ENCODE measurements at regions not wholly inside any gene's neighbourhood (a gene's known extent, or its start where the extent isn't known, plus 50 kb on each side); places are given as distances from the start of the nearest gene placed in this dataset.
A peak's percentile ranks its signal among the peaks of the same experiment; 100 is the strongest.
"Not testable (repeated sequence)": the region's sequence is repeated elsewhere in the genome, so short reads cannot be mapped to it uniquely, and the experiment has no call there.

DNA sequence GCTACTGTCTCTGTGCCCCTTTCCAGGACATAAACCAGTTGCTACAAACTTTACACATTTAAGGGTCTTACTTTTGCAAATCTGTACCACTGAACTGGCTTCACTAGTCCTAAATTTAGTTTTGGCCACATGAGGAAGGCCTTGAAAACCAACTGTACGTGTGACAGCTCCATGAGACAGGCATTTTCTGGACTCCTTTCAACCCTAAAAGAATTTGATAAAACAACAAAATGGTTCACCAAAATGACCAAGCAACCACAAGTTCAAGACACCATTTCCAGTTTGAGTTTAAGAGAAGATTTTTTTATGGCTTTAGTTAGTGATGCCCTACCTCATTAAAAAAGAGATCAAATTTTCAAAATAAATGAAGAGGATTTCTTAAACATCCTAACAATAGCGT, 246.4 kb downstream of the ZNF674 start:
- peak; percentile 44 for DNase-seq

DNA sequence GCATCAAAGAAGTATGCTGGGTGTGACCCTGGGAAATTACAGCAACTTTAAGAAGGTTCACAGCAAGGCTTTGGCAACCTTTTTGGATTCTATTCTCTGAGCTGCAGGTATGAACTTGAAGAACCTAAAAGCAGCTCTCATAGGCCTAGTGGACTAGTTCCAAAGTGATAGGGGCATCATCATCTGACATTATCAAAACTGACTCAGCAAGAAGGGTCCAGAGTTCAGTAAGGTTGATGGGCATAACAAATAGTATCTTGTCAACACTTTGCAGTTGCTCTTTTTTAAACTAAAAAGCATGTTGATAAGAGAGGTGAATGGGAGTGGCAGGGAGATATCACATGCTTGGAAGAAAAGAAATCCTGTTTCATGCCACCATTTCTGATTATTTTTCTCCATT, 249.3 kb downstream of the ZNF674 start:
- DNase-seq, result no peak

DNA sequence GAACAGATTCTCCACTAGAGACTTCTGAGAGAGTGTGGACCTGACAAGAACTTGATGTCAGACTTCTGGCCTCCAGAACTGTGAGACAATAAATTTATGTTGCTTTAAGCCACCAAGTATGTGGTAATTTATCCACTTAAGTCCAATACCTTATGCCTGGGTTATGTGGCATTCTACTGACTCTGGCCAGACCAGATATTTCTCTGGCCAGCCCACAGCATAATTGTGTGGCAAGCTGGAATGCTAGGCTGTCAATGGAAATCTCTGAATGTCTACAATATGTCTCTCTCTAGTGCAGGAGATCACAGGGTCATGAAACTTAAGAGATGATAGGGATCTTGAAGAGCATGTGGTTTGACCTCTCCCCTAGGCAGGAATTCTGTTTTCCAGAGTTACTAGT, 251.0 kb downstream of the ZNF674 start:
- DNase-seq, result peak; percentile 59

DNA sequence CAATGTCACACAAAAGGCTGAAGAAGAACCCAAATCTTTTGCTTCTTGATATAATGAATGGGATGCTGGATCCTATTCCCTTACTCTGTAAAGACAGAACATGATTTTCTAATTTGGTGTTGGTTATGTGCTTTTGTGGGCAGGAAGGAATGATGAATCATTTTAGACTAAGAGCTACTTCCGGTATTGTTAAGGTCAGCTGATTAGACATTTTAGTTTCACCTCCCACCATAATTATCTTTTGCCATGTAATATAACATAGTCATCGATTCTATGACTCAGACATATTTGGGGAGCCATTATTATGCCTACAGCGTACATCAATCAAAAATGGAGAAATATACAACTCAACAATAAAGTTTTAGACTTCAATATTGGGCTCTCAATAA, 265.3 kb downstream of the ZNF674 start:
- DNase-seq, result peak; percentile 68

DNA sequence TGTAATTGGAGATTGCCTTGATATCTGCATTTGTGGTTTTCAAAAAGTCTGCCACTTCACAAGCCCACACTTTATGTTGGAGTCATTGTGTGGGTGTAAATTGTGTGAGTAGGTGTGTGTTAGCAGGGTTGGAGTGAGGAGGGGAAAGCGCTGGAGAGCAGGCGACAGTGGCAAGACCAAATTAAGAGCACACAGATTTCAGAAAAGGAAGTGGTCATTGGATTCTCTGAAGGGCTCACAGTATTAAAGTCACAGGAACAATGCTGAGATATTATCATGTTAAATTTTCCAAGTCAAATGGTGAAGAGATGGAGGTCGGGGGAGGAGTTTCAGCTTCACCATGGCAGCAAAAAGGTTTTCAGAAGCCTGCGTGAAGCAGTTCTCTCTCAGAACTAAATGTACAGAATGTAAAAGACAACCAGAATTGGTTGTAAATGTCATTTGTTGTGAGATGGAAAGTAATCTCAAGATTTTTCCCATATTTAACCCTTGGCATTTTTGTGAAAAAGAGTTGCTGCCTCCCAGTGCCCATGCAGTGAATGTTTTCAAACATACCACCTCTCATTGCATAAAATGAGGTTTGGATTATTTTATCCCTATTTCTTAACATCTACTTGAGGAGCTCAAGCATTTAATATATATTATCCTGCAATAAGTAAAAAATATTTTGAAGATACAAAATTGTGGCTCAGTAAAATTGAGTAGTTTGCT, 265.9 kb downstream of the ZNF674 start:
- DNase-seq, result peak; percentile 11

DNA sequence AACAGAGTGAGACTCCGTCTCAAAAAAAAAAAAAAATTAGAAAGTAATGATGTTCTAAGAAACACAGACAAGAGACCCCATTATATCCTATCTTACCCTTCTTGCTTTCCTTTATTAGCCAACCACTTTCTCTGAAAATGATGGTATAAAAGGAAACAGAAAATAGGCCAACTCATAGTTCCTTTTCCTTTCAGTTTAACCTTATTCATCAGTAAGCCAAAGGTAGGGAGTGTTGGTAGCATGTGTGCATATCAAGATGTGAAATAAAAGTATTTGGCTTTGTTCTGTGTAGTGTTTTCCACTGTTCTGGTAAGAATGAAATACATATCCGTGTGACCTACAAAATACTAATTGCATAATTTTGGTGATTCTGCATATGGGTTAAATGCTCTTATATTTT, 266.6 kb downstream of the ZNF674 start:
- DNase-seq, result no peak

DNA sequence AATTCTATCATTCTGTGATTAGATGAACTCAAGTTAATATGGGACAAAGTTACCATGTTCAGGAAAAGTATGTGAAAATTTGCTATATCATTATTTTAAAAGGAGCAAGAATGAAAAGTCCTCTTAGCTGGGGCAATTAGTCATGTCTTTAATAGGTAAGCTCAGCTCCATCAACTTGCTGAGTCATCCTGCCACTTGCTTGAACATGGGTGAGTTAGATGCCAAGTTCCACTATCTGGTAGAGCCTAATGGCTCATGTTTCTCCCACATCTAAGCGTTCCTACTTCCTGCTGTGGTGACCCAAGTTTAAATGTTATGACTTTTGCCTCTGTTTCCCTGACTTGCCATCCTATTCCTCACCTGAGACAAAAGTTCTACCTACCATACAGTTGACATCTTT, 276.8 kb downstream of the ZNF674 start:
- peak; percentile 32 for DNase-seq

DNA sequence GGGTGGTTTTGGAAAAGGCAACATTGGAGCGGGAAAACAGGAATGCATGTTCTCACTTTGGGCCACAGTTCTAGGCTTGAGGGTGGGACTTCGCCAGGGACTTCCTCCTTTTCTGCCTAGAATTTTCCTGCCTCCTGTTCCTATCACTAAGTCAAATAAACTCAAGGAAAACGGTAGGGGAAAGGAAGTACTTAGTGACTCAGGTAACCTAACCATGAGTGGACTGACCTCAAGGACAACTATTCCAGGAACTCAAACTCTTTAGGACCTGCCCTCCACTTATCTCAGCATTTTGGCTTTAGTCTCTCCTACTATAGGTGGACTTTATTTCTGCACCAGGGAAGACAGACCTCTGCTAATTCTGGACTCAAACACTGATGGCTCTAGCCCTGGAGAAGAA, 281.7 kb downstream of the ZNF674 start:
- no peak for DNase-seq

DNA sequence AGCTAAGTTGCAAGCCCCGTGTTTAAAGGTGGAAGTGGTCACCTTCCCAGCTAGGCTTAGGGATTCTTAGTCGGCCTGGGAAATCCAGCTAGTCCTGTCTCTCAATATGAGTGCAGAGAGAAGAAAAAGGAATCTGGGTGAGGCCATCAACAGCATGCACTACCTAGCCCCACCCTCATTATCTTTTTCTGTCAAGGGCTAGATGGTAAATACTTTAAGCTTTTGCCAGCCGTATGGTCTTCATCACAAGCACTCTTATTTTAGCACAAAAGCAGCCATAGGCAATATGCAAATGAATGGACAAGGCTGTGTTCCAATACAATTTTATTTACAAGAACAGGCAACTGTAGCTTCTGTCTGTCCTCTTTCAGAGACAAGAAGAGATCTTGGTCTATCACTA, 282.9 kb downstream of the ZNF674 start:
- no peak for DNase-seq

DNA sequence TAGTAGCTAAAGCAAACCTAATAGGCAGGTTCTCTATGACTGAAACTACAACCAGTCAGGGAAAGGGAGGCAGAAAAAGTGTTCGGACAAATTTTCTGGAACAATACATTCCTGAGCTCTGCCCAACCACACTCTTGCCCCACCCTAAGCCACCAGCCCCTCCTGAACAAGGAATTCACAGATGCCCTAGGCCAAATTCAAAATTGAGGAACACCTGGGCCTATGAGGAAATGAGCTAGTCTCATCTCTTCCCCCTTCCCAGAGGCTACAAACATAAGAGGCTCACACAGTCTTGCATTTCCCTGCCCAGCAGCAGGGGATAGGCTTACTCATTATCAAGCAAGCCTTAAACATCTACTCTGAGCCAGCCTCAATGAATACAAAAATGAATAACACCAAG, 284.7 kb downstream of the ZNF674 start:
- DNase-seq, result no peak

DNA sequence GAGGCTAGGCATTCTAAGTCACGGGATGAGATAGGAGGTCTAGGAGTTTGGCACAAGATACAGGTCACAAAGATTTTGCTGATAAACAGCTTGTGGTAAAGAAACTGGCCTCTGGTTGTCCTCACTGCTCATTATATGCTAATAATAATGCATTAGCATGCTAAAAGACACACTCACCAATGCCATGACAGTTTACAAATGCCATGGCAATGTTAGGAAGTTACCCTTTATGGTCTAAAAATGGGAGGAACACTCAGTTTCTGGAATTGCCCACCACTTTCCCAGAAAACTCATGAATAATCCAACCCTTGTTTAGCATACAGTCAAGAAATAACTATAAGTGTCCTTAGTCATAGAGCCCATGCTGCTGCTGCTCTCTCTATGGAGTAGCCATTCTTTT, 286.9 kb downstream of the ZNF674 start:
- DNase-seq, result no peak

DNA sequence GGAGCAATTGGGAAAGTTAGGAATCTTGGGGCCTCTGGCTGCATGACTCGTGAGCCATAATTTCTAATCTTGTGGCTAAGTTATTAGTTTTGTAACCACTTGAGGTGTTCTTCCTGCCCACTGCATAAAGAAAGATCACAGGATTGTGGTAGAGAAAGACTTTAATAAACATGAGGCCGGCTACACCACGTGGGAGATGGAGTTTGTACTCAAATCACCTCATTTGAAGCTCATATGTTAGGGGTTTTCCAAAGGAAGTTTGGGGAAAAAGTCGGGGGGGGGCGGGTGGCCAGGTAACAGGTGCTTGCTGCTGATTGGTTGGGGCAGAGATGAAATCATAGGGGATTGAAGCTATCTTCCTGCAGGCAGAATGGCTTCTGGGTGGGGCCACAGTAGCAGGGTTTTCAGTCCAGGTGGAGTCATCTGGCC, 287.8 kb downstream of the ZNF674 start:
- peak; percentile 21 for DNase-seq

DNA sequence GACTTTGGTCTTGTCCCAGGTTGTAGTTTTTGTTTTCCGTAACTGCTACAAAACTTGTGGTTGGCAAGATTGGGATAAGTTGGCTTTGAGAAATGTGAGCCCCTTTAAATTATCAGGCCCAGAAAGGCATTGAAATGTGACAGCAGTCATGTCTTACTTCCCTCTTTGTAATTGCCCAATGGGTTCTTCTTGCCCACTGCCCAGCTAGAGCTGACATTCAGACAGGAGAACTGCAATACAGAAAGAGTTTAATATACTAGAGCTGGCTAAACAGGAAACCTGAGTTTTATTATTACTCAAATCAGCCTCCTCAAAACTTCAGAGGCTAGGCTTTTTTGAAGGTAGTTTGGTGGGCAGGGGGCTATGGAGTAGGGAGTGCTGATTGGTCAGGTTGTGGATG, 288.3 kb downstream of the ZNF674 start:
- DNase-seq, result no peak

DNA sequence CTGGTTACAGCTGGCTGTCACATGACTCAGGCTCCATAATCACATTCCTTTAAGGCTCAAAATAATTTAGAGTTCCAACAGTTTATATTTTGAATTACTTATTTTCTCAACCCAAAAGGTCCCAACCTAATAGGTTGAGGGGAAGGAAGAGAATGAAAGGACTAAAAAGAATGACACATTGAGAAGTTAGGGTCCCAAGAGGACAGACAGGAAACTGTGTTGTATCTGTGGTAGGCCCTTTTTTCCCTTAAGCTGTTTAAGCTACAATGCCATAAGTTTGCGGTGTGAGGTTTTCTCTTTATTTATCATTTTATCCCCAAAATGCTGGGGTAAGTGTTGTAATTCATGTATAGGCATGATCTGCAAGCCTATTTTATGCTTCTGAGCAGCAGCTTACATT, 290.2 kb downstream of the ZNF674 start:
- peak; percentile 55 for DNase-seq

DNA sequence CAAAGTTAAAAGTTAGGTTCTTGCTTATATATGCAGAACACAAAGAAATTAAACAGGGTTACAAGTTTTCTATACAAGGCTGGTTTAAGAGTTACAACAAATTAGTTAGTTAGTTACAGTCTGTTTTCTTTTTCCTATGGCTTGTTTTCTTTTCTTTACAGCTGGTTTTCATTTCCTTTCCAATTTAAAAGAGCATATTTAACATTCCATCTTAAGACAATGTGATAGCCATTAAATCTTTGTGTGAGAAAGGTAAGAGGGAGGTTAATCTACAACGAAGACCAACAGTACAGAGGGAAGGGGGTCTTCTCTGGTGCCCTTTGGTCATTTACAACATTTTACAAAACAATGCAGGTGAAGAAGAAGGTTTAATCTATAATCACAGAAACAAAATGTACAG, 290.6 kb downstream of the ZNF674 start:
- DNase-seq, result peak; percentile 21

DNA sequence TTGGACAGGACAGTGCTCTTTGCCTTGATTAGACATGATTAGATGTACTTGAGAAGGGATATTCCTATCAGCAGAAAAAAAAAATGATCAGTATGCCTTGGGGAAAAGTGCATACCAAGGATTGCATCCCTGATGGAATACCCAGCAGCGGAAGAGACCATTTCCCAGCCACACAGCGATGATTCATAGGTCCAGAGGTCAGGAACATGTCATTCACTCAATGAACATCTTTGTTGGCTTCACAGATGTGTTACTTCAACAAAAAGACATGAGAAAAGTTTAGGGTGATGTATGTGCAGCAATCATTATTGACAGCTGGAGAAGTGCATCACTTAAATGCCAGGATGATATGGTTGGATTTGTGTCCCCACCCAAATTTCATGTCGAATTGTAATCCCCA, 293.5 kb downstream of the ZNF674 start:
- DNase-seq, result peak; percentile 73

DNA sequence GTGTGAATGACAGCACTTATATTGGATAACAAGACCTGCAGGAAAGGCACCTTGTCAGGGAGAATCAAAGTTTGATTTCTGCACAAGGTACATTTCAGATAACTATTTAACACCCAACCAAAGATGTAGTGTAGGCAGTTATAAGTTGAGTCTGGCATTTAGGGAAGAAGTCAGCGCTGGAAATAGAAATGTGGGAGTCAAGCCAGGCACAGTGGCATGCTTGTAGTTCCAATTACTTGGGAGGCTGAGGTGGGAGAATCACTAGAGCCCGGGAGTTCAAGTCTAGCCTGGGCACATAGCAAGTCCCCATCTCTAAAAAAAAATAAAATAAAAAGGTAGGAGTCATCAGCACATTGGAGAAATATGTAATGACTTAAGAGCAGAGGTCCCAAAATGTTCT, 295.1 kb downstream of the ZNF674 start:
- no peak for DNase-seq

DNA sequence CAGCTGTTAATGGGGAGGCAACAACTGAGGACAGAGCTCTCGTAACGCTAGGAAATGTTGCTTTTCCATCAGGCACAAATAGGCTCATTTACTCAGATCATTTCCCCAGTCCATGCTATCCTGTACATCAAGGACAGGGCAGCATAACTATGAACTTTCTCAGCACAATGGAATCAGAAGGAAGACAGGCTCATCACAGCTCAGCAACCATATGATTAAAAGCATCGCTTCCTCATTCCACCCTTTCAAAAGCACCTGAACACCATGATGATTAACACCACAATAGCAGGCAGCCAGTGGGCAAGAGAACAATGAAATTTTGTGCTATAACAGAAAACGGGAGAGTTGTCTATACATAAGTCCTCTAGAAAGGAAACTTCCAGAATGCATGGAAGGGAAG, 297.8 kb downstream of the ZNF674 start:
- no peak for DNase-seq

DNA sequence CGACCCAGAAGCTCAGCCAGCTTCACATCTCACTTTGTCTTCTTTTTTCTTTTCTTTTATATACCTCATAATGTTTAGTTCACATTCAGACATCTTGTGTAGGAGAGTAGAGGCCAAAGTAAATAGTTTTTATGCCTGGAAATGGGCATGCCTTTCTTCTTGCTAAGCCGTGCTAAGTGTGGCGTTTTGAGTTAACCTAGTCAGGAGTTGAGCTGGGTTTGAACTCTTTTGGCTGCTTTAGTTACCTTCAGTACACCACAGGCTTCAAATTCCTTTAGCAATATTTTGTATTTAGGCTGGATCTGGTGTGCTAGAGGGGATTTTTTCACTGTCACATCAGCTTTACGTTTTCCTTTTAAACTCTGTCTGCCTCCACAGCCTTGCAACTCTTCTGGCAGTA, 300.8 kb downstream of the ZNF674 start:
- peak; percentile 37 for DNase-seq

DNA sequence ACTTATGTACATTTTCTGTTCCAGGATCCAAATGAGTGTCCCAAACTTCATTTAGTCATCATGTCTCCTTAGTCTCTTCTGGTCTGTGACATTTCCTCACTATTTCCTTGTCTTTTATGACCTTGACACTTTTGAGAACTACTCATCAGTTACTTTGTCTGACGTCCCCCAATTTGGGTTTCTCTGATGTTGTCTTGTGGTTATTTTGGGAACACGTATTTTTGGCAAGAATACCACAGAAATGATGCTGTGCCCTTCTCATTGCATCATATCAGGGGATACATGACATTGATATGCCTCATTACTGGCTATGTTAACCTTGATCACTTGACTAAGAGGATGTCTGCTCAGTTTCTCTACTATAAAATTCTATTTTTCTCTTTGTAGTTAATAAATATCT, 308.8 kb downstream of the ZNF674 start:
- no peak for DNase-seq

DNA sequence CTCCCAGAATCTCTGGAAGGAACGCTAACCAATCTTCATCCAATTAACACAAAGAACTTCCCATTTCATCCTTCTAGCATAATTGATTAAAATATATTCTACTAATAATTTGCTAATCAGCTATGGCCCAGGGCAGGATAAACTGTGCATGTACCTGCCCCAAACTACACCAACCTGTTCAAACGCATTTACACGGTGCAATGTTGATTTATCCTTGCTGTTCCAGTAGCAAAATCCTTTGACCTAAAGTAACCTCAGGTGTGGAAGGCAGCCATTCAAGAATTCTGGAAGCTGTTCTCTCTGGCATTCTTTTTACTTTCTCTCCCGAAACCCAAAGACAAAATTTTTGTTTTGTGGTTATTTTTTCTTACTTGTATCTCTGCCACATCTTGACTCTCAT, 309.4 kb downstream of the ZNF674 start:
- DNase-seq, result no peak

DNA sequence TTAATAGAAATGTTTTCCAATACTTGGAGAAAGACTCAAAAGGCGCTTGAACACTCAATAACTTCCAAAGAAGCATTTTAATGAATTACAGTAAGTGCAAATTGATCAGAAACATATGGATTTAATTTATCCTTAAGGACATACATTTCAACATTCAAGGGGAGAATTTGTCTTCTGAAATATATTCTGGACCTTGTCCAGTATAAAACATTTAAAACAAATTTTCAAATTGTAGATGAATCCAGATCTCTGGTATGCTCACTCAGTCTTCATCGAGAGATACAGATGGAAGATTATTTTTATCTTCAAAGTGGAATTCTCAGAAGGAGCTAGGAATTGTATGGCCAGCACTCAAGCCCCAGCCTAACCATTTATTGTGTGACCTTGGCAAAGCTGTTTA, 310.4 kb downstream of the ZNF674 start:
- DNase-seq, result peak; percentile 53

DNA sequence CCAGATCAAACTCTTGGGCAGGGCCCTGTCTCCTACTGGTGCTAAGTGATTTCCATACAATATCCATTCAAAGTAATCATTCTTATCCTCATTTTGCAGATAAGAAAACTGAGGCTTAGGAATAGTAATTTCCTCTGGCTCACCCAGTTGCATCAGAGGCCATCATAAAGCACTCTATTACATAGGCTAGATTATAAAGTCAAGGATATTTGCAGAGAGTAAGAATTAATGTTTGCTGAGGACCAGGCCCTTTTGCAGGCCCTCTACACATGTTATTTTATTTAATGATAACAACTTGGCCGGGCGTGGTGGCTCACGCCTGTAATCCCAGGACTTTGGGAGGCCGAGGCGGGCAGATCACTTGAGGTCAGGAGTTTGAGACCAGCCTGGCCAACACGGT, 316.8 kb downstream of the ZNF674 start:
- DNase-seq, result no peak

DNA sequence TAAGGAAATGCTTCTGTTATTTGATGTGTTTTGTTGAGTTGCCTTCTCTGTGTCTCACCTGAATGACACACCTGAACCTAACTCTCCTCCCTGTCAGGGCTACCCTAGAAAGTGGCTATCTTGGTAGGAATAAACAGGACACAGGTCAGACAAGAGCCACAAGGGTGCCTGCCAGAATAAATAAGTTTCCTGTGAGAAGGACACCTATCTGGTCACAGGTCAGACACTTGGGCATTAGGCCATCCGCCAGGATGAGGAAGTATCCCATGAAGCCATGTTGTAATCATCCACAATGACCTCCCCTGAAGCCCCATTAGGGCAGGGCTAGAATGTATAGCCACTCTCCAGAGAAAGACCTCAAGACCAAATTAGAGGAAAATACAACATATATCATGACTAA, 318.8 kb downstream of the ZNF674 start:
- DNase-seq, result no peak

DNA sequence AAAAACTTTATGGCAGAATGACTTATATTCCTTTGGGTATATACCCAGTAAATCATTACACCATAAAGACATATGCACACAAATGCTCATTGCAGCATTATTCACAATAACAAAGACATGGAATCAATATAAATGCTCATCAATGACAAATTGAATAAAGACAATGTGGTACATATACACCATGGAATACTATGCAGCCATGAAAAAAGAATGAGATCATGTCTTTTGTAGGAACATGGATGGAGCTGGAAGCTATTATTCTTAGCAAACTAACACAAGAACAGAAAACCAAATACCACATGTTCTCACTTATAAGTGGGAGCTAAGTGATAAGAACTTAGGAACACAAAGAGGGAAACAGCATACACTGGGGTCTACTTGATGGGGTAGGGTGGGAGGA, 321.7 kb downstream of the ZNF674 start:
- not testable (repeated sequence) for DNase-seq

DNA sequence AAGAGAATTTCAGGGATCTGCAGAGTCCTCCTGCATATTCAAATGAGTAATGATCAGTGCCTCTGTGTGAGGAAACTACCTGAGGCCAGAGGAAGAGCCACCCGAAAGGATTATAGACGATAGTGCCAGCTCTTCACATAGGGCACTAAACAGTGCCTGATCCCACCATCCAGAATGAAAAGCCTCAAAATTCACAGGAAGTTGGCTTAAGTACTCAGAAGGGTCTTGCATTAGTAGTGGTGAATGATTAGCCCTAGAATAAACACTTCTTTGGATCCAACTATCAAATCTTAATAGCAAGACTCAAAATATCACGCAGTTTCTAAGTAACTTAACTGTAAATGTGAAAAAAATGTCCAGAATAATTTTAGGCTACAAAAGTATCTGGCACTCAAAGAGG, 324.4 kb downstream of the ZNF674 start:
- no peak for DNase-seq
